HT-29 (cell line): ENCODE measurements at regions not wholly inside any gene's neighbourhood (a gene's known extent, or its start where the extent isn't known, plus 50 kb on each side); places are given as distances from the start of the nearest gene placed in this dataset.
"Not testable (repeated sequence)": the region's sequence is repeated elsewhere in the genome, so short reads cannot be mapped to it uniquely, and the experiment has no call there.

Experiments used
- DNase-seq: peaks from one replicate; pipeline ENCODE4 v3.0.0-alpha.2; 2015; ENCODE audit warnings: low spot score

GRCh38 chr12:82529101-82529500 lies 157.6 kb upstream of the TMTC2 start:
- no peak for DNase-seq

- DNase-seq: no peak
Measured at GRCh38 chr12:82529954-82530353, 156.8 kb upstream of the TMTC2 start.

DNA sequence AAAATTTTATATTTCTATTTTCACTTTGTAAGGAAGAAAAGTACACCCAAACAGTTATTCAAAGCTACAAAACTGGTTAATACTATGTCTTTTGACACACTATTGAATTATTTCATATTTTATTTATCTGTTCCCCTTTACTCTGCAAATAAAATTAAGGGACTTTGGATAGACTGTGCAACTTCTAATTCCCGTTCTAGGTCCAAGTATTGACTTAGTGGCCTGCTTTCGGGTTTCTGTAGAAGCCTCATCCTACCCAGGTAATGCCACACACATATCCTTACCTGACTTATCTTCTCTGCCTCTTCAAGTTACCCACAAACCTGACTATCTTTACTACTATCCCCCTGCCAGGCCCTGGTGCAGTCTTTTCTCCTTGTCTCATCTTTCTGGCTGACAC lies 156.3 kb upstream of the TMTC2 start:
- DNase-seq: no peak

DNA sequence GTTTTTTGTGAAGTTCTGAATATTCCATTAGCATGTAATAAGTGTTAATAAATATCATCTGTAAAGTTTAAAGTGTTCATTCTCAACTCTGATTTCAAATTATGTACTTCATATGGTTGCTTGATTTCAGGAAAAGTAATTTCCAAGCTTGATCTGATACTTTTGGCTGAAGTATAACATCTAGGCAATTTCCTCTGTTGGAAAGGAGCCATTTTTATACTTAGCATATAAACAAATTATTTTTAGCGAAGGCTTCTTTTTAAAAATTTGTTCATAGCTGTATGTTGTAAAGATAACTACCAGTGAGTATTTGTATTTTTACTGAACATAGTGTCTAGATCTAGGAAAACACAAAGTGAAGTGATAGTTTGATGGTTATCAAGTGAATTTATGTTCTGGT lies 153.4 kb upstream of the TMTC2 start:
- no peak for DNase-seq

- DNase-seq: no peak
Measured at GRCh38 chr12:82537436-82537835, 149.3 kb upstream of the TMTC2 start.

GRCh38 chr12:82554529-82554928 lies 132.2 kb upstream of the TMTC2 start:
- no peak for DNase-seq

GRCh38 chr12:82555699-82556098 lies 131.0 kb upstream of the TMTC2 start:
- DNase-seq: no peak

GRCh38 chr12:82565966-82566365 lies 120.7 kb upstream of the TMTC2 start:
- no peak for DNase-seq

DNA sequence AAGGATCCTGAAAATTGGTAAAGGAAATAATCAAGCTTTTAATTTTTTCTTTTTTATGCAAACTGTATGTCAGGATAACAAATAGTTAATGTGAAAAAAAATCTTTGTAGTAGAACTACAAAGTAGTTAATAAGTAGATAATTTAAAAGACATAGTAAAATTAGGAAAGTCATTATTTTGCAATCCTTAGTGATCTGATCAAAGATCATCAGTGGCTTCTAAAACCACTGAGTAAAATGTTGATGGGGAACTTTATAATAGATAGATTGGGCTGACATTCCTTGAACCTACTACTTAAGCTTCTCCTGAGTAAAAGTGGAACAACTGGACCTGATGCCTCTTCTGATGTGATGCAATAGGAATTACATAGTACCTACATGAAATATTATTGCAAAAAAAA lies 119.0 kb upstream of the TMTC2 start:
- DNase-seq: no peak

DNA sequence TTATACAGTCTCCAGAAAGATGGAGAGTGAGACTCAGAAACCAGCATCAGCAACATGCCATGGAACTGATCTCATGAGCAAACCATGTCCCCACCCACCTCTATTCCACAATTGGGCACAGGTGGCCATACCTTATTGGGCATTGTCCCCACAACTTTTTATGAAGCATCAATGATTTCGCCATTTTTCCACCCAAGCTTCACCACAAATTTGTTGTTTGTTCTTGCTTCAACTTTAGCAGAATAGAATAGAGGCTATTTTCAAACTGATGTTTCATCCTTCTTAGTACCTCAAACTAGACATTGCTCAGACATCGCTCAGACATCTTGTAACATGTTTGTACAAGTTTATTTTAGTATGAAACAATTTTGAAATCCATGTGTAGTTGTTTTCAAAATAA lies 112.5 kb upstream of the TMTC2 start:
- no peak for DNase-seq

DNA sequence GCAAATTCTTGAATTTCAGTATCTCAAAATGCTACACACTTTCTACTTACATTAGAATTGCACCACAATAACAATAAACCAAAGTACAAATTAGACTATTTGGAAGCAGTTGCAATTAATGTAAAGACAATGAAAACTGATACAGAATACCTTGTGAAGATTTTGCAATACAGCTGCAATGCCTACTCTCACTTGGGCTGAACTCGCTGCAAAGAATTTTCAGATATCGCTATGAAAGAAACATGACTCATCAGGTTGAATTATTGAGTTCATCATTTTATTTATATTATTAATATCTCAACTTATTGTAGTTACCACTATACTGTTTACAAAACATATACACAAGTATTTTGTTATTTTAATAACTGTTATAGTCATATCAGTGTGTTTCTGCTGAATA lies 108.0 kb upstream of the TMTC2 start:
- DNase-seq: no peak

GRCh38 chr12:82583756-82584155 lies 103.0 kb upstream of the TMTC2 start:
- DNase-seq: no peak

DNA sequence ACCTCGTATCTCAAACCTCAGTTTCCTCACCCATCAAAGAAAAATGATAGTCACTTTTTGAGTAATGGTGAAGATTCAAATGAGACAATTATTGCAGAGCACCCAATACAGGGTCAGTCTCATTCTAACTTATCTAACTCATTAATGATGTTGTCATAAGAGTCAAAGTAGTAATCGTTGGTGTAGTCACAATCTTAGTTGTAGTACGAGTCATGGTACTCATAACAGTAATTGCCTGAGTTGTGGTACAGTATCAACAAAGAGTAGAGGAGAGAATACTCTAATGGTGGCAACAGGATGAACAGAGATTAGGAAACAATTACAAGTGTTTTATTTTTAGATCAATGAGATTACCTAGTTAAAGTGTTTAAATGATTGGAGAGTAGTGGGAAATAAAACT lies 93.6 kb upstream of the TMTC2 start:
- no peak for DNase-seq

- DNase-seq: no peak
Measured at GRCh38 chr12:82593901-82594396, 92.8 kb upstream of the TMTC2 start.

GRCh38 chr12:82595941-82596340 lies 90.8 kb upstream of the TMTC2 start:
- no peak for DNase-seq

GRCh38 chr12:82596483-82596882 lies 90.2 kb upstream of the TMTC2 start:
- no peak for DNase-seq

DNA sequence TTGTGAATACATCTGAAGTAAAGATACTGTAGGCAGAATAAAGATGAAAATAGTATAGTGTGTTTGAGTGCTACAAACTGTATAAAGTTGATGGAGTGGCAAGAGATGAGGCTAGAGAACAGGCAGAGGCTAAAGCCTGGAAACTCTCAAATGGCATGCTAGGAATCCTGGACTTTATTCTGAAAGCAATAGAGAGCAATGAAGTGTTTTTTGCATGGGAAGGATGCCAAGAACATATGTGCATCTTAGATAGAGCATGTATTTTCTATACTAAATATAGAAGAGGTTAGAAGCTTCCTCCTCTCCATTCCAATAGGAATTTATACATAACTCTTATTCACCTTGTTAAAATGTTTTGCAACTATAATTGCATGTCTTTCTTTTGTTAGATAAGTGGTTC lies 86.3 kb upstream of the TMTC2 start:
- no peak for DNase-seq

DNA sequence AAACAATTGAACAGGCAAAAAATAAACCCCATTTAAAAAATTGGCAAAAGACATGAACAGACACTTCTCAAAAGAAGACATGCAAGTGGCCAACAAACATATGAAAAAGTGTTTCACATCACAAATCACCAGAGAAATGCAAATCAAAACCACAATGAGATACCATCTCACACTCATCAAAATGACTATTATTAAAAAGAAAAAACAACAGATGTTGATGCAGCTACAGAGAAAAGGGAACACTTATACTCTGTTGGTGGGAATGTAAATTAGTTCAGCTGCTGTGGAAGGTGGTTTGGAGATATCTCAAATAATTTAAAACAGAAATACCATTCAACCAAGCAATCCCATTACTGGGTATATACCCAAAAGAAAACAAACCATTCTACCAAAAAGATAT lies 83.1 kb upstream of the TMTC2 start:
- not testable (repeated sequence) for DNase-seq

- DNase-seq: no peak
Measured at GRCh38 chr12:82605115-82605514, 81.6 kb upstream of the TMTC2 start.

DNA sequence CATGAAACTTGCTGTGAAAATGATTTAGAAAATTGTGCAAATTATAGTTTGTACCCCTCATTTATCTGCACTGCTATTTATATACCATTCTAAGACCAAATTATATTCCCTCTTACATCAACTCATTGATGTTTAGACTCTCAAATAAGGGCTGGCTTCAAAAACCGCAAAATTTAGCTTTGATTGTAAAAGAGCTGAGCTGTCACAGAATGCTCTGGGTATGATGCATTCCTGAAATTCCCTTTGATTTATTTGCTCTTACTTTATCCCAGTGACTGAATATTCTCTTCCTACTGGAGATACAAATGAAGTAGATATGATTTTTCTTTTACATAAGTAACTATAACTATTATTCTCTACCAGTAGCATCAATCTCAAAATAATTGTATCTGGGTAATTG lies 78.0 kb upstream of the TMTC2 start:
- DNase-seq: peak; percentile 8

- peak; percentile 26 for DNase-seq
Measured at GRCh38 chr12:82609234-82609914, 77.3 kb upstream of the TMTC2 start.

GRCh38 chr12:82619644-82620043 lies 67.1 kb upstream of the TMTC2 start:
- DNase-seq: no peak

GRCh38 chr12:82620917-82621316 lies 65.8 kb upstream of the TMTC2 start:
- no peak for DNase-seq

- no peak for DNase-seq
Measured at GRCh38 chr12:82625523-82625922, 61.2 kb upstream of the TMTC2 start.
